ENCODE measurements at regions not wholly inside any gene's neighbourhood (a gene's known extent, or its start where the extent isn't known, plus 50 kb on each side); places are given as distances from the start of the nearest gene placed in this dataset.

- TF ChIP-seq CTCF (IDR thresholded peaks at IDR 0.05; ENCODE audit: low read depth, low read length, poor library complexity, severe bottlenecking) (no peak), EZH2phosphoT487 (IDR thresholded peaks at IDR 0.05; ENCODE audit: borderline replicate concordance, low read length) (no peak)
These were observed 120.1 kb upstream of the CHST15 start for GRCh38 chr10:124213471-124213870.
